Coronary artery (tissue), 2 donors: ENCODE measurements at regions not wholly inside any gene's neighbourhood (a gene's known extent, or its start where the extent isn't known, plus 50 kb on each side); places are given as distances from the start of the nearest gene placed in this dataset.
A peak's percentile ranks its signal among the peaks of the same experiment; 100 is the strongest.
"Not testable (repeated sequence)": the region's sequence is repeated elsewhere in the genome, so short reads cannot be mapped to it uniquely, and the experiment has no call there.

Source experiments
- DNase-seq: peaks from one replicate; pipeline ENCODE4 v3.0.0-alpha.2; 2017; ENCODE audit warnings: low spot score
- H3K27ac ChIP-seq, 2 donors: fragments of 200-600 bp; sonication (generic); one replicate each; pipeline ENCODE4 v1.5.1; 2016 to 2019
- H3K4me3 ChIP-seq: fragments of 200-600 bp; sonication (generic); 2 replicates; pipeline ENCODE4 v1.5.1; 2016; ENCODE audit warnings: mild to moderate bottlenecking, moderate library complexity
- CTCF ChIP-seq: fragments of 200-600 bp; sonication (generic); IDR thresholded peaks from one replicate; pipeline ENCODE4 v1.5.1; 2019; ENCODE audit warnings: antibody characterized with exemption

GRCh38 chrX:155819966-155820491 is 61.1 kb upstream of the VAMP7 start:
- no peak for TF ChIP-seq CTCF
- DNase-seq, result no peak
- no peak overlapping the region for H3K27ac ChIP-seq
- no peak overlapping the region for H3K4me3 ChIP-seq

- DNase-seq, result no peak
- TF ChIP-seq CTCF, result no peak
- Histone ChIP-seq H3K27ac (no peak overlapping the region), H3K4me3 (no peak overlapping the region)
Measured at GRCh38 chrX:155819525-155819924, 61.6 kb upstream of the VAMP7 start.

- not testable (repeated sequence) for DNase-seq, H3K4me3 ChIP-seq, H3K27ac ChIP-seq
Measured at GRCh38 chrX:155814391-155814790, 66.8 kb upstream of the VAMP7 start.

- no peak overlapping the region for H3K4me3 ChIP-seq
- TF ChIP-seq CTCF, result no peak
- no peak for DNase-seq
- no peak overlapping the region for H3K27ac ChIP-seq
Measured at GRCh38 chrX:155779831-155780230, 101.3 kb upstream of the VAMP7 start.

GRCh38 chrX:155778844-155779553 is 102.1 kb upstream of the VAMP7 start:
- Histone ChIP-seq H3K4me3 (no peak overlapping the region), H3K27ac (no peak overlapping the region)
- no peak for TF ChIP-seq CTCF
- no peak for DNase-seq

GRCh38 chrX:155774387-155774786 is 106.8 kb upstream of the VAMP7 start:
- H3K27ac ChIP-seq, result no peak overlapping the region
- no peak for DNase-seq
- TF ChIP-seq CTCF, result no peak
- H3K4me3 ChIP-seq, result no peak overlapping the region

- Histone ChIP-seq H3K4me3 (peak overlapping the region; percentile 71), H3K27ac (no peak overlapping the region)
- TF ChIP-seq CTCF, result no peak
- no peak for DNase-seq
Measured at GRCh38 chrX:155767876-155768769, 113.0 kb upstream of the VAMP7 start.
